Peyer's patch (tissue), 4 donors: ENCODE measurements at regions not wholly inside any gene's neighbourhood (a gene's known extent, or its start where the extent isn't known, plus 50 kb on each side); places are given as distances from the start of the nearest gene placed in this dataset.

ENCODE experiments used
- CTCF ChIP-seq, 6 experiments: fragments of 450-650 bp in 4 of 6; fragments of 200-600 bp in 2 of 6; sonication (generic) in 1 of 6; IDR thresholded peaks; one replicate each; pipeline ENCODE4 v1.5.1; 2017 to 2019; ENCODE audit warnings: antibody characterized with exemption in 6 of 6, mild to moderate bottlenecking in 3 of 6, moderate library complexity in 1 of 6
- POLR2A ChIP-seq, 2 donors: fragments of 450-650 bp; IDR thresholded peaks; one replicate each; pipeline ENCODE4 v1.5.1; 2017; ENCODE audit warnings: antibody characterized with exemption in 2 of 2, mild to moderate bottlenecking in 2 of 2, moderate library complexity in 2 of 2

GRCh38 chr4:81700189-81700588 is 228.5 kb upstream of the RASGEF1B start:
- TF ChIP-seq CTCF (IDR thresholded peaks at IDR 0.05): no peak
- TF ChIP-seq POLR2A (IDR thresholded peaks at IDR 0.05): no peak
